Transverse colon (tissue), 4 donors: ENCODE measurements at regions not wholly inside any gene's neighbourhood (a gene's known extent, or its start where the extent isn't known, plus 50 kb on each side); places are given as distances from the start of the nearest gene placed in this dataset.
A peak's percentile ranks its signal among the peaks of the same experiment; 100 is the strongest.

Experiments used
- DNase-seq: peaks from one replicate; pipeline ENCODE4 v3.0.0-alpha.2; 2019
- H3K27ac ChIP-seq, 4 donors: fragments of 200-600 bp; sonication (generic); 2 replicates each; pipeline ENCODE4 v1.5.1; 2016 to 2018; ENCODE audit warnings: inconsistent platforms in 4 of 4
- H3K27me3 ChIP-seq: fragments of 200-600 bp; sonication (generic); 2 replicates; pipeline ENCODE4 v1.5.1; 2017; ENCODE audit warnings: inconsistent platforms
- H3K36me3 ChIP-seq, 4 donors: fragments of 200-600 bp; sonication (generic); 2 replicates each; pipeline ENCODE4 v1.5.1; 2017 to 2019; ENCODE audit warnings: inconsistent platforms in 4 of 4
- H3K4me1 ChIP-seq, 4 donors: fragments of 200-600 bp; sonication (generic); 2 replicates each; pipeline ENCODE4 v1.5.1; 2017 to 2020; ENCODE audit warnings: inconsistent platforms in 4 of 4
- H3K4me3 ChIP-seq, 4 donors: fragments of 200-600 bp; sonication (generic); 1 replicate in 1 of 4; 2 replicates in 3 of 4; pipeline versions ENCODE4 v1.5.1 to v1.6.1; 2017 to 2019; ENCODE audit warnings: inconsistent platforms in 4 of 4
- H3K9me3 ChIP-seq, 2 donors: fragments of 200-600 bp; sonication (generic); 2 replicates each; pipeline ENCODE4 v1.5.1; 2017 to 2019; ENCODE audit warnings: inconsistent platforms in 2 of 2
- CTCF ChIP-seq, 5 experiments: fragments of 200-600 bp in 3 of 5; fragments of 450-650 bp in 2 of 5; sonication (generic) in 3 of 5; IDR thresholded peaks; 1 replicate in 2 of 5; 2 replicates in 3 of 5; pipeline ENCODE4 v1.5.1; 2016 to 2017; ENCODE audit warnings: antibody characterized with exemption in 5 of 5, inconsistent platforms in 3 of 5, mild to moderate bottlenecking in 2 of 5, moderate library complexity in 1 of 5
- EP300 ChIP-seq: sonication (generic); formaldehyde crosslinking; IDR thresholded peaks from one replicate; pipeline ENCODE4 v1.6.1; 2017; ENCODE audit warnings: antibody characterized with exemption, low read depth
- POLR2A ChIP-seq: fragments of 450-650 bp; IDR thresholded peaks from one replicate; pipeline ENCODE4 v1.6.1; 2016; ENCODE audit warnings: antibody characterized with exemption, mild to moderate bottlenecking, moderate library complexity
- POLR2AphosphoS5 ChIP-seq, 3 donors: sonication (generic); formaldehyde crosslinking; IDR thresholded peaks; one replicate each; pipeline ENCODE4 v1.6.1; 2016; ENCODE audit warnings: antibody characterized with exemption in 3 of 3
- WGBS, 2 donors: methylation state at CpG; one replicate each; pipeline ENCODE4 v1.1.5; 2018; ENCODE audit warnings: low coverage in 1 of 2; 5-methylcytosine and 5-hydroxymethylcytosine counted together
- in situ Hi-C, 4 donors: fragments of 200-750 bp; cut with MboI; loops; one replicate each; pipeline versions ENCODE4 v1.15.0 to v1.15.1; 2017; ENCODE audit warnings: low sequenced_read_pairs in 3 of 4, low pct_ligation_motif_present in 1 of 4, low pct_unique_long_range_greater_than_20kb in 1 of 4
- intact Hi-C: fragments of 100-400 bp; cut with DNase I; formaldehyde crosslinking; loops from one replicate; pipeline ENCODE4 v1.15.1; 2023; ENCODE audit warnings: low total_unique reads

GRCh38 chr7:26006426-26006825 lies 145.6 kb upstream of the NFE2L3 start:
- Histone ChIP-seq H3K9me3 (no peaks in the 10 kb centered on the region), H3K27ac (no peak overlapping the region), H3K27me3 (no peaks in the 10 kb centered on the region), H3K4me3 (no peak overlapping the region), H3K36me3 (no peaks in the 10 kb centered on the region), H3K4me1 (no peaks in the 10 kb centered on the region)
- 93% methylated on average over 4 of the region's 4 CpGs; no CpG with 5 or more reads in 1 of the 2 donors for WGBS, 2 donors
- intact Hi-C loops: no loop called here
- DNase-seq: no peak
- in situ Hi-C loops: no loop called here
- TF ChIP-seq POLR2AphosphoS5 (IDR thresholded peaks at IDR 0.05) (no peak), EP300 (no peak), POLR2A (no peak), CTCF (IDR thresholded peaks at IDR 0.05) (no peak)

GRCh38 chr7:26007510-26007909 lies 144.5 kb upstream of the NFE2L3 start:
- Histone ChIP-seq H3K27me3 (no peaks in the 10 kb centered on the region), H3K4me1 (no peaks in the 10 kb centered on the region), H3K27ac (no peak overlapping the region), H3K9me3 (no peaks in the 10 kb centered on the region), H3K36me3 (no peaks in the 10 kb centered on the region), H3K4me3 (no peak overlapping the region)
- in situ Hi-C loops: no loop called here
- DNase-seq: no peak
- WGBS, 2 donors: 33 to 46% methylated on average over 1 to 2 of the region's 2 CpGs
- TF ChIP-seq EP300: no peak
- no peak for TF ChIP-seq POLR2A
- intact Hi-C loops: no loop called here

GRCh38 chr7:26008428-26008827 lies 143.6 kb upstream of the NFE2L3 start:
- no peak for TF ChIP-seq POLR2A
- TF ChIP-seq POLR2AphosphoS5 (IDR thresholded peaks at IDR 0.05): no peak
- no peak for TF ChIP-seq CTCF (IDR thresholded peaks at IDR 0.05)
- TF ChIP-seq EP300: no peak
- Histone ChIP-seq H3K27ac (no peak overlapping the region), H3K9me3 (no peaks in the 10 kb centered on the region), H3K36me3 (no peaks in the 10 kb centered on the region), H3K4me3 (no peak overlapping the region), H3K27me3 (no peaks in the 10 kb centered on the region), H3K4me1 (no peaks in the 10 kb centered on the region)
- in situ Hi-C loops (no loop called here), intact Hi-C loops (loop anchor here (1.0 kb wide), 1 partner anchor 26 kb away; no protein-coding TSS in a partner anchor)
- 83 to 90% methylated on average over 2 to 5 of the region's 5 CpGs for WGBS, 2 donors
- no peak for DNase-seq

- peak overlapping the region in 2 of 4 donors; percentile 21 to 61 for H3K27ac ChIP-seq
- 67 to 71% methylated on average over 9 of the region's 9 CpGs for WGBS, 2 donors
- peak; percentile 12 for DNase-seq
Measured at GRCh38 chr7:26011039-26011696, 140.8 kb upstream of the NFE2L3 start.

GRCh38 chr7:26013551-26014083 lies 138.4 kb upstream of the NFE2L3 start:
- in situ Hi-C loops (no loop called here), intact Hi-C loops (no loop called here)
- WGBS, 2 donors: 52 to 58% methylated on average over 2 to 9 of the region's 9 CpGs
- DNase-seq: no peak
- H3K9me3 ChIP-seq: peaks cover 7 to 8% of the 10 kb centered on the region in 2 donors
- no peaks in the 10 kb centered on the region for H3K36me3 ChIP-seq
- no peak overlapping the region for H3K4me3 ChIP-seq
- H3K27ac ChIP-seq: no peak overlapping the region
- TF ChIP-seq CTCF (IDR thresholded peaks at IDR 0.05) (no peak), POLR2AphosphoS5 (IDR thresholded peaks at IDR 0.05) (no peak), POLR2A (no peak), EP300 (no peak)
- no peaks in the 10 kb centered on the region for H3K4me1 ChIP-seq
- no peaks in the 10 kb centered on the region for H3K27me3 ChIP-seq

More at GRCh38 chr7:26011039-26011696, 140.8 kb upstream of the NFE2L3 start:
- no peaks in the 10 kb centered on the region for H3K36me3 ChIP-seq
- TF ChIP-seq POLR2A (no peak), POLR2AphosphoS5 (IDR thresholded peaks at IDR 0.05) (no peak)
- intact Hi-C loops (no loop called here), in situ Hi-C loops (no loop called here)
- H3K9me3 ChIP-seq: peaks cover 3 to 5% of the 10 kb centered on the region in 2 donors
- no peak overlapping the region for H3K4me3 ChIP-seq
- no peaks in the 10 kb centered on the region for H3K4me1 ChIP-seq
- H3K27me3 ChIP-seq: no peaks in the 10 kb centered on the region
